ENCODE measurements at regions not wholly inside any gene's neighbourhood (a gene's known extent, or its start where the extent isn't known, plus 50 kb on each side); places are given as distances from the start of the nearest gene placed in this dataset.
"Not testable (repeated sequence)": the region's sequence is repeated elsewhere in the genome, so short reads cannot be mapped to it uniquely, and the experiment has no call there.

GRCh38 chr3:106119614-106120082 lies 250.8 kb upstream of the CBLB start:
- DNase-seq (ENCODE audit: low read depth) = peak; percentile 18

DNA sequence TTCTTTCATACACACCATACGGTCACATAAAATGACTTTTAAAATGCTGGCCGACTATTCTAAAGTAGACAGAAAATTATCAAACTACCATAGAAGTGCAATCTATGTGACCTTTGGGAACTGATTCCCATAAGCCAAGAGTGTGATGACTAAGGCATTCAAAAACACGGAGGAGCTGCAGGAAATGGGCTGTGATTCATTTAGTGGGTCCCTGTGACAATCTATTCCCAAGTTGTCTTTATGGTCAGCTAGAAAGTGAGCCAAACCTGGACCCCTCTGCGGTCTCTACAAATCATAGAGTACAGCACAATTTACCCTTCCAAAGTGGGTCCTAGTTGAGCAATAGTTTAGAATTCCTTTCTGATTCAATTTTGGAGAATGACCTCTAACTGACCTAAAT lies 251.5 kb upstream of the CBLB start:
- peak; percentile 18 for DNase-seq (ENCODE audit: low read depth)

GRCh38 chr3:106121491-106122289 lies 252.9 kb upstream of the CBLB start:
- DNase-seq (ENCODE audit: low read depth) = no peak

GRCh38 chr3:106124818-106125217 lies 256.0 kb upstream of the CBLB start:
- no peak for DNase-seq (ENCODE audit: low read depth)

DNA sequence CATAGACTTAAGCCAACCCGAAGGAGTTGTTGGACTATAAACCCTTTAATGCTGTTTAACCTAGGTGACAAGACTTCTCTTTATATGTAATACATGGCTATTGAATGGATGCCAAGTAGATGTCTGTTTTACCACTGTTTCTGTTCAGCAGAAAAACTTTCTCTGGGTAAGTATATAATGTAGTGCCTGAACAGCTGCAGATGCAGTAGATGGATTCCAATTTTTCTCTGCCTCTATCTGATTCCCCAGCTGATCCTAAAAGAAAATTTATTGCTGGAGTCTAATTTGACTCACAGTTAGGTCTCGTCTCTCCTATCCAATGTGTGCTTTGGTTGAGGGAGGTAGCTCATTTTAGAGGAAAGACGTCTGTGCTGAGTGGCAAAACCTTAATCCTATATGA lies 256.5 kb upstream of the CBLB start:
- DNase-seq (ENCODE audit: low read depth) = no peak

- no peak for DNase-seq (ENCODE audit: low read depth)
These were observed 257.4 kb upstream of the CBLB start for GRCh38 chr3:106126067-106126845.

GRCh38 chr3:106126846-106127235 lies 258.0 kb upstream of the CBLB start:
- no peak for DNase-seq (ENCODE audit: low read depth)

DNA sequence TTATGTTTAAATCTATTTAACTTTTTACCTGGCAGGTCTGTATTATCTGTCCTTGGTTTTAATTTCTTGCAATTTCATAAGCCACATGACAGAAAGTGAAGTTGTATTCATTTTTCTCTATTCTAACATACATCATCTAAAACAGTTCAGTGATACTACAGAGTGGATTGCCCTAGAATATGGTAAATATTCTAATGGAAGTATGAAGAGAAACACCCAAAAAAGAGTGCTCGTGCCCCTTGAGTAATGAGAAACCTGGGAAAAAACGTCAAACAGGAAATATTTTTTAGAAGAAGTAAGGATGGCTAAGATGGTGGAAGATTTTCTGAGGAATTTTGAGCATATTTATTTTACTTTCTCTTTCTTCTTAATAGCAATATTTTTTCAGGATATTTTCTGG lies 261.1 kb upstream of the CBLB start:
- no peak for DNase-seq (ENCODE audit: low read depth)

GRCh38 chr3:106130384-106131198 lies 261.8 kb upstream of the CBLB start:
- DNase-seq (ENCODE audit: low read depth) = peak; percentile 84

GRCh38 chr3:106135451-106136160 lies 266.8 kb upstream of the CBLB start:
- DNase-seq (ENCODE audit: low read depth) = no peak

GRCh38 chr3:106139826-106140225 lies 271.0 kb upstream of the CBLB start:
- no peak for DNase-seq (ENCODE audit: low read depth)

GRCh38 chr3:106140431-106140830 lies 271.6 kb upstream of the CBLB start:
- no peak for DNase-seq (ENCODE audit: low read depth)

GRCh38 chr3:106144030-106144429 lies 275.2 kb upstream of the CBLB start:
- no peak for DNase-seq (ENCODE audit: low read depth)

DNA sequence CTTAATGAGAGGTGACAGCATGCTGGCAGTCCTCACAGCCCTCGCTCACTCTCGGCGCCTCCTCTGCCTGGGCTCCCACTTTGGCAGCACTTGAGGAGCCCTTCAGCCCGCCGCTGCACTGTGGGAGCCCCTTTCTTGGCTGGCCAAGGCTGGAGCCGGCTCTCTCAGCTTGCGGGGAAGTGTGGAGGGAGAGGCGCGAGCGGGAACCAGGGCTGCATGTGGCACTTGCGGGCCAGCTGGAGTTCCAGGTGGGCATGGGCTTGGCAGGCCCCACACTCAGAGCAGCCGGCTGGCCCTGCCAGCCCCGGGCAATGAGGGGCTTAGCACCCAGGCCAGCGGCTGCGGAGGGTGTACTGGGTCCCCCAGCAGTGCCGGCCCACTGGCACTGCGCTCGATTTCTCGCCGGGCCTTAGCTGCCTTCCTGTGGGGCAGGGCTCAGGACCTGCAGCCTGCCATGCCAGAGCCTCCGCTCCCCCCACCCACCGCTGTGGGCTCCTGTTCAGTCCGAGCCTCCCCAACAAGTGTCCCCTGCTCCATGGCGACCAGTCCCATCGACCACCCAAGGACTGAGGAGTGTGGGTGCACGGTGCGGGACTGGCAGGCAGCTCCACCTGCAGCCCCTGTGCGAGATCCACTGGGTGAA lies 279.7 kb upstream of the CBLB start:
- not testable (repeated sequence) for DNase-seq (ENCODE audit: low read depth)

DNA sequence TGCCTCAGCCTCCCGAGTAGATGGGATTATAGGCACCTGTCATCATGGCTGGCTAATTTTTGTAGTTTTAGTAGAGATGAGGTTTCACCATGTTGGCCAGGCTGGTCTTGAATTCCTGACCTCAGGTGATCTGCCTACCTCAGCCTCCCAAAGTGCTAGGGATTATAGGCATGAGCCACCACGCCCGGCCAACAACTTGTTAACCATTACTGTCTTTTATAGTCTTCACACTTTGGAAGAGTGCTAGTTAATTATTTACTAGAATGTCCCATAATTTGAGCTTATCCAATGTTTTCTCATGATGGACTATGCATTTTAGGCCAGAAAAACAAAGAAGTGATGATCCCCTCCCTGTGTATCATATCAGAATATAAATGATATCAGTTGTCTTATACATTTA lies 288.6 kb upstream of the CBLB start:
- DNase-seq (ENCODE audit: low read depth) = peak; percentile 57

- DNase-seq (ENCODE audit: low read depth) = no peak
These were observed 291.6 kb upstream of the CBLB start for GRCh38 chr3:106160396-106160795.

GRCh38 chr3:106161246-106161645 lies 292.4 kb upstream of the CBLB start:
- no peak for DNase-seq (ENCODE audit: low read depth)

- no peak for DNase-seq (ENCODE audit: low read depth)
These were observed 298.9 kb upstream of the CBLB start for GRCh38 chr3:106167728-106168127.

DNA sequence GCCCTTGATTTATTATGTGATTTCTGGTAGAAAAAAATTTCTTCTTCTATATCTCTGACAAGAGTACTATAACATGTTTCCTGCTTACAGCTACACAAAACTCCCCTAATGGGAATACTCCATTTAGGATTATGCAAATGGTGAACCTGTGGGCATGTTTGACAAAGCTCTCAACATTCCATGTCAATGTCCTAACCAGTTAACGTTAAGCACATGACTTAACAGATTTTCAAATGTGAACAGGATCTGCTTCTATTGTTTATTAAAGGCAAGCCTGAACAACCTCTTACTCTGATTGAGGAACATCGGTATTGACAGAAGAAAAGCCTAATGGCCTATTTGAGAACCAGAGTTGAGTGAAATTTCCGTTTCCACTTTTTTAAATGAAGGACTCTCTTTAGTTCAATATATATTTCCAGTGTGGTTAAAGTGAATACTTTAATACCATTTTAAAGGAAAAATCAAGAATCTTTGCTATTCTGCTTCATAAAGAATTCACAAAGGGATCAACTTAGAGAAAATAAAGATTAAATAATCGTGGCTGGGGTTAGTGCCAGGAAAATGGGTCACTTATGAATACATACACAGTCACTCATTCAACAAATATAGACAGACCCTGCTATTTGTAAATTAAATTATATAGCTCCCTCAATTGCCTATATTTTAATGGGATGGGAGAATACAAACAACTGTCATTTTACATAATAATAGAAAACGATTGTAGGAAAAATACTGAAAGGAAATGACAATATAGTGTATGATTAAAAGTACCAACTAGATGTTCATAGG lies 300.3 kb upstream of the CBLB start:
- peak; percentile 7 for DNase-seq (ENCODE audit: low read depth)

GRCh38 chr3:106170636-106171035 lies 301.8 kb upstream of the CBLB start:
- no peak for DNase-seq (ENCODE audit: low read depth)
